Amygdala (tissue), 56 donors: ENCODE measurements at regions not wholly inside any gene's neighbourhood (a gene's known extent, or its start where the extent isn't known, plus 50 kb on each side); places are given as distances from the start of the nearest gene placed in this dataset.
"Not testable (repeated sequence)": the region's sequence is repeated elsewhere in the genome, so short reads cannot be mapped to it uniquely, and the experiment has no call there.

Experiments used
- DNase-seq, 56 donors: peaks; one replicate each; lab custom pipeline; 2025; lab: John Stamatoyannopoulos, UW

DNA sequence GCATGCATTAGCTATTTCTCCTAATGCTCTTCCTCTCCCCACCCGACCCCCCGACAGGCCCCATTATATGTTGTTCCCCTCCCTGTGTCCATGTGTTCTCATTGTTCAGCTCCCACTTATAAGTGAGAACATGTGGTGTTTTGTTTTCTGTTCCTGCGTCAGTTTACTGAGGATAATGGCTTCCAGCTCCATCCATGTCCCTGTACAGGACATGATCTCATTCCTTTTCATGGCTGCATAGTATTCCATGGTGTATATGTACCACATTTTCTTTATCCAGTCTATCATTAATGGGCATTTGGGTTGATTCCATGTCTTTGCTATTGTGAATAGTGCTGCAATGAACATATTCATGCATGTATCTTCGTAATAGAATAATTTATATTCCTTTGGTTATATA, 116.1 kb upstream of the PREP start:
- DNase-seq, result not testable (repeated sequence)

- no peak for DNase-seq
Observed at GRCh38 chr6:105515054-105515453, 112.2 kb upstream of the PREP start.

- DNase-seq, result no peak
Observed at GRCh38 chr6:105514306-105514705, 111.4 kb upstream of the PREP start.

GRCh38 chr6:105511639-105512038, 108.8 kb upstream of the PREP start:
- no peak for DNase-seq

- no peak for DNase-seq
Observed at GRCh38 chr6:105510746-105511145, 107.9 kb upstream of the PREP start.

- DNase-seq, result peak in 2 of 56 donors; percentile 1 to 9
Observed at GRCh38 chr6:105509506-105510331, 106.8 kb upstream of the PREP start.

- DNase-seq, result no peak
Observed at GRCh38 chr6:105507811-105508210, 104.9 kb upstream of the PREP start.

GRCh38 chr6:105504706-105505105, 101.8 kb upstream of the PREP start:
- no peak for DNase-seq

DNA sequence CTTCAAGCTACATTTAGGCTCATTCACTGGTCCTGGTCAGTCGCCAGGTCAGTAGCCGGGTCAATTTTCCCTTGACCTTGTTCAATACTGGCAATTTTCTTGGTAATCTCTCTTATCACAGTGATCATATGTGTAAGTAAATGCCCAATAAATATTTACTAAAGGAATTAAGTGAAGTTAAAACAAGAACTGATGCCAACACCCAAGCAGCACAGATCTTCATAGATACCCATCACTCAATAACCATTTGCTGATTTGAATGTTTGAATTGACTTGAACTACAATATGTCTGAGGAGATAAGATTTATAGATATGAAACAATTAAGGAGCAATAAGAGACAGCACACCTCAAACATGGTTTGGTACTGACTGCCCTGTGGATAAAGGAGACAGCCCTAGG, 100.8 kb upstream of the PREP start:
- DNase-seq, result no peak

DNA sequence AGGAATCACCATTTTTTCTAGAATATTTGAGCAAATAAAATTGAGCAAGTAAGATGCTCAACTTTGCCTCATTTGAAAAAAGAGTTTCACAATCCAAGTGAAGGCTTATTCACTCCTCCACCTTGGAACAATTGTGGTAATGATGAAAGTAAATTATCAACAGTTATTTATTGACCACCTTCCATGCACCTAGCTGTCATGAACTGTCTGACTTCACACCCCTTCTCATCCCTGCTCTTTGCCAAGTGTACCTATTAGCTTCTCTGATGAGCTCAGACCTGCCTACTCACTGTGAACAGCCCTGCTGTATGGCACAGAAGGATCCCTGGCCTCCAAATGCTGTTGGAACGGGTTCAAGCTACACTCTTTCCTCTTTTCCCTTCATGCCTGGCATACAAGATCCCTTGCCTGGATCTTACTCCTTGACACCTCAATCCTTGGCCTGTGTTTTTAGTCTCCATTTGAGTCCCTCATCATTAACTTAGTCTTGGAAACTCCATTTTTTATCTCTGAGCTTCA, 99.0 kb upstream of the PREP start:
- DNase-seq, result no peak

- no peak for DNase-seq
Observed at GRCh38 chr6:105501246-105501645, 98.4 kb upstream of the PREP start.

- no peak for DNase-seq
Observed at GRCh38 chr6:105500693-105501092, 97.8 kb upstream of the PREP start.

- DNase-seq, result no peak
Observed at GRCh38 chr6:105499931-105500330, 97.0 kb upstream of the PREP start.

DNA sequence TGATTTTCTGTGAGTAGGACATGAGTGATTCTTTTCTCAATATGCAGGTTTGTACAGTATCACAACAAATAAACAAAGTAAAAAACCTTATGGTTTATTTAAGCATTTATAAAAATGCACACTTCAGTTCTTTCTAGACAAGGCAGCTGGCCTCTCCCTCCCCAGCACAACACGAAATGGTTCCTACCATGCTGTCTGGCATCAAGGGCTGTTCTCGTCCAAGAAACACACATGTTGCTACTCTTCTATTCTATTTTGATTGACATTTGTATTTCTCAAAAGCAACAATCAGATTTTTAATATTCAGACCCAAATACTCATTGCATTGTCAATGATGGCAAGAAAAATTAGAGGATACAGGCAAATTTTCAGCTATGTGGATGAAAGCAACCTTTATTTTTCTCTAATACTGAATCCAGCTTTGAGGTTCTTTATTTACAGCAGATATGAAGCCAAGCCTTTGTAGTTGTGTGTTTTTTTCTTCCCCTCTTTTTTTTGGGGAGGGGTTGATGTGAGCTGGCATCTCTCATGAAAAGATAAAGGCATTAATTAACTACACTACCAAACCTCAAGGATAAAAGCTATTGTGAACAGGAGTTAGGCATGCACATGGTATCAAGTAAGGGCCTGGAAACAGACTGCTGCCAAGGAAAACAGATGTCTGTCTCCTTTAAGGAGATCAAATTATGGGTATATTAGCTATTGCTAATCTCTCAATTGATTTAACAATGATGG, 96.4 kb upstream of the PREP start:
- no peak for DNase-seq

GRCh38 chr6:105497549-105497948, 94.7 kb upstream of the PREP start:
- no peak for DNase-seq

DNA sequence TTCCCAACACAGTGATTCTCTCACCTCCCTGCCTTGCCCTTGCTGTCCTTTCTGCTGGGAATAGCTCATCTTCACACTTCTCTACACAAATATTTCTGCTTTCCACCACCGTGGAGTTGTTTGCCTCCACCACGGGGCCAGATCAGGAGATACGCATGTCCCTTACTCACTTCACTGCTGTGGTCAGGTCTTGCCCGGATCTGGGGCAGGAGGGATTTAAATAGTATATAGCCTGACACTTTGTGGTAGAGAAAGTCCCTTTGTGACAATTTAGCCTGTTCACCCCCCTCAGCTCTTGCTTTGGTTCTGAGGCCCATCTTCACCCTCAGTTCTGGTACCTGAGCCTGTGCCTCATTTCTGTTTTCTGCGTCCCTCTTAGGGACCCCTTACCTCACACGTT, 92.6 kb upstream of the PREP start:
- DNase-seq, result no peak

DNA sequence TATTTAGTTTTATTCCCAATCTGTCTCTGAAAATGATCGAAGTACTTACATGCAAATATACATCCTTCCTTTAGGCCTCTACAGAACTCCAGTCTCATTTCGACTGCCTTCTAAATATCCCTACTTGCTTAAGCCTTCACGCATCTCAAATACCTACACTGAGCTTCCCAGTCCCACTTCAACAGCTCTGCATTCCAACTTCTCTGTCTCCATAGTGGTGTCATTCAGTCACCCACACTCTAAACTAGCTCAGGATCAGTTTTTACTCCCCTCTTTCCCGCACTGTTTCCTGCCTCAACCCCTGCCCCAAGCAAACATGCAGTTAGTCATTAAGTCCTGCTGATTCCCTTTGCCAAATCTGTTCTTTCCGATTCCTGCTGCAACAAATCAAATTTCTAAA, 91.8 kb upstream of the PREP start:
- no peak for DNase-seq

GRCh38 chr6:105493736-105494135, 90.9 kb upstream of the PREP start:
- no peak for DNase-seq

GRCh38 chr6:105492706-105493673, 90.1 kb upstream of the PREP start:
- DNase-seq, result no peak

DNA sequence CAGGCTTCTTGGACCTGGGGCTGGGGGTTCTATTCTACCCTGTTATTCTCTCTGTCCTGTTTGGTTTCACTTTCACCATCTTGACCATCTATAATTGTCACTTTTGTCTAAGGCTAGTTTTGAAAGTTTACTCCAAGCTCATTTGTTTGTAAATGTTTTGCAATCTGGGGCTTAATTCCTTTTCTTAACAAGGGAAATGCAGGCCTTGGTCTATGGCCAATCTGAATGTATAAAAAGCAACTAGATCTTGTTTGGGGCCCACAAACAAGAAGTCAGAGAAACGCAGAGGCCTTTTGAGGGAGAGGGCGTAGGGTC, 86.3 kb upstream of the PREP start:
- DNase-seq, result no peak
